CD4-positive, alpha-beta memory T cell (primary cell): ENCODE measurements at regions not wholly inside any gene's neighbourhood (a gene's known extent, or its start where the extent isn't known, plus 50 kb on each side); places are given as distances from the start of the nearest gene placed in this dataset.
"Not testable (repeated sequence)": the region's sequence is repeated elsewhere in the genome, so short reads cannot be mapped to it uniquely, and the experiment has no call there.

Experiments
- CTCF ChIA-PET: fragments of 350-600 bp; sonication (Branson Sonifier 250); formaldehyde crosslinking; loops from one replicate; lab custom pipeline; 2021; ENCODE audit warnings: inconsistent platforms; ENCODE audit not compliant: partially characterized antibody; lab: Charles Lee
- POLR2A ChIA-PET: fragments of 350-600 bp; sonication (Branson Sonifier 250); formaldehyde crosslinking; loops from one replicate; lab custom pipeline; 2021; ENCODE audit not compliant: partially characterized antibody; lab: Charles Lee
- DNase-seq, 5 donors: peaks; one replicate each; pipeline versions ENCODE4 v3.0.0 to v3.0.0-alpha.2; 2020 to 2022; ENCODE audit warnings: mixed read lengths in 1 of 5
- H3K27ac ChIP-seq: one replicate; pipeline ENCODE4 v1.7.0; 2013; ENCODE audit warnings: low read depth, low read length
- H3K27me3 ChIP-seq: 2 replicates; pipeline ENCODE4 v1.7.0; 2013; ENCODE audit warnings: mild to moderate bottlenecking, low read length, moderate library complexity; ENCODE audit not compliant: insufficient read depth
- H3K36me3 ChIP-seq: 2 replicates; pipeline ENCODE4 v1.7.0; 2013; ENCODE audit warnings: mild to moderate bottlenecking, low read length, moderate library complexity; ENCODE audit not compliant: insufficient read depth
- H3K4me1 ChIP-seq: 2 replicates; pipeline ENCODE4 v1.7.0; 2013; ENCODE audit warnings: mild to moderate bottlenecking, low read length, moderate library complexity; ENCODE audit not compliant: insufficient read depth
- H3K4me3 ChIP-seq, 2 donors: one replicate each; pipeline ENCODE4 v1.7.0; 2013; ENCODE audit warnings: low read length in 2 of 2, mild to moderate bottlenecking in 1 of 2
- H3K9me3 ChIP-seq, 2 donors: one replicate each; pipeline ENCODE4 v1.7.0; 2013; ENCODE audit warnings: low read length in 2 of 2, control low read depth in 1 of 2; ENCODE audit not compliant: control insufficient read depth in 1 of 2
- H3K27ac Mint-ChIP-seq, 7 donors: one replicate each; pipeline ENCODE4 v1.8.0; 2020 to 2021; ENCODE audit warnings: mixed read lengths in 7 of 7, mild to moderate bottlenecking in 6 of 7, inconsistent platforms in 3 of 7, moderate library complexity in 3 of 7
- H3K27me3 Mint-ChIP-seq, 2 donors: one replicate each; pipeline ENCODE4 v1.8.0; 2020 to 2021; ENCODE audit warnings: mixed read lengths in 2 of 2
- H3K36me3 Mint-ChIP-seq, 2 donors: one replicate each; pipeline ENCODE4 v1.8.0; 2020 to 2021; ENCODE audit warnings: mixed read lengths in 2 of 2, inconsistent platforms in 1 of 2, mild to moderate bottlenecking in 1 of 2
- H3K4me1 Mint-ChIP-seq, 4 donors: one replicate each; pipeline ENCODE4 v1.8.0; 2020 to 2021; ENCODE audit warnings: mixed read lengths in 4 of 4, mild to moderate bottlenecking in 1 of 4
- H3K4me3 Mint-ChIP-seq, 8 donors: one replicate each; pipeline ENCODE4 v1.8.0; 2020 to 2021; ENCODE audit warnings: mixed read lengths in 8 of 8, mild to moderate bottlenecking in 7 of 8, moderate library complexity in 6 of 8, inconsistent platforms in 3 of 8
- H3K9me3 Mint-ChIP-seq, 8 donors: one replicate each; pipeline ENCODE4 v1.8.0; 2020 to 2021; ENCODE audit warnings: mixed read lengths in 8 of 8, mild to moderate bottlenecking in 5 of 8, inconsistent platforms in 3 of 8, moderate library complexity in 1 of 8
- intact Hi-C: fragments of 100-400 bp; cut with micrococcal nuclease; formaldehyde crosslinking; loops from one replicate; pipeline ENCODE4 v1.15.1; 2023

DNA sequence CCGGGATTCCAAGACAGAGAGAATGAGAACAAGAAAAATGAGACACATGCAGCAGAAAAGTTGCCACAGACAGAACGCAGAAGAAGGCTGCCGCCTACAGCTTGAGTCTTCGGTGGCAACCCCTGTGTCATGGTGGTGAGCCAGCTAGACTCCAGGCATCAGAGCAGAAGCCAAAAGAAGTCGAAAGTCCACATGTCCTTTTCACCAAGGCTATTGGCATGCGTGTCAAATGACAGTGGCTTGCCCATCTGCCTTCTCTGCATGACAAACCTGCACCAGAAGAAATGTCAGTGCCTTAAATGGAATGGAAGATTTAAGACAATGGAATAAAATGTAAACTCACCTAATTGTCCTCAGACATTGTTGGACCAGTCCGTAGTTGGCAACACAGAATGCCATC, 93.9 kb upstream of the NPSR1 start:
- no peaks in the 10 kb centered on the region for H3K4me1 ChIP-seq
- no peaks in the 10 kb centered on the region for H3K9me3 ChIP-seq
- no peaks in the 10 kb centered on the region for H3K27me3 Mint-ChIP-seq
- CTCF ChIA-PET: no interaction called here
- POLR2A ChIA-PET: no interaction called here
- intact Hi-C loops: no loop called here
- no peak overlapping the region for H3K4me3 ChIP-seq
- peaks cover 0 to 6% (median 2%) of the 10 kb centered on the region in 8 donors for H3K9me3 Mint-ChIP-seq
- H3K4me1 Mint-ChIP-seq: no peaks in the 10 kb centered on the region
- no peaks in the 10 kb centered on the region for H3K36me3 ChIP-seq
- H3K4me3 Mint-ChIP-seq: no peak overlapping the region
- no peak overlapping the region for H3K27ac Mint-ChIP-seq
- DNase-seq: no peak
- H3K27me3 ChIP-seq: no peaks in the 10 kb centered on the region
- no peaks in the 10 kb centered on the region for H3K36me3 Mint-ChIP-seq
- H3K27ac ChIP-seq: no peak overlapping the region

DNA sequence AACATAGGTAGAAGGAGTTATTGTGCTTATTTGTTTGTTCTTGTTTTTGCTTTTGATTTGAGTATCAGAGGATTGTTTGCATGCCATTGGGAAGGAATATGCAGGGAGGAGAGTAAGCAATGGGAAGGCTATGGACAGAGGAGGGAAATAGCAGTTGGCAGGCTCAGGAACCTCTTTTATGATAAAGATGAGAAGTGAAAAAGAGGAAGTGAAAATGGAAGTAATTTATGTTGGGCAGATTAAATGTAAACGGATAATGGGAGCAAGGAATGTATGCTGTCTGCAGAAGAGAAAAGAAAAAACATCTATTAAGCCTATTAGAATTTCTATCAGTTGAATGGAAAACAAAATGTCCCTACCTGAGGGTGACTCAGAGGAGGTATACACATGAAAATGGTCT, 90.1 kb upstream of the NPSR1 start:
- H3K36me3 ChIP-seq: no peaks in the 10 kb centered on the region
- DNase-seq: no peak
- ChIA-PET POLR2A (no interaction called here), CTCF (no interaction called here)
- H3K27me3 ChIP-seq: no peaks in the 10 kb centered on the region
- Mint-ChIP-seq H3K4me1 (no peaks in the 10 kb centered on the region), H3K9me3 (peaks cover 0 to 3% (median under 1%) of the 10 kb centered on the region in 8 donors), H3K27me3 (no peaks in the 10 kb centered on the region), H3K4me3 (no peak overlapping the region), H3K36me3 (no peaks in the 10 kb centered on the region), H3K27ac (no peak overlapping the region)
- intact Hi-C loops: no loop called here
- no peaks in the 10 kb centered on the region for H3K4me1 ChIP-seq
- no peak overlapping the region for H3K27ac ChIP-seq
- no peak overlapping the region for H3K4me3 ChIP-seq
- H3K9me3 ChIP-seq: no peaks in the 10 kb centered on the region

- H3K27me3 Mint-ChIP-seq: no peaks in the 10 kb centered on the region
- H3K27ac Mint-ChIP-seq: no peak overlapping the region
- H3K4me1 Mint-ChIP-seq: no peaks in the 10 kb centered on the region
- no peaks in the 10 kb centered on the region for H3K27me3 ChIP-seq
- ChIA-PET POLR2A (no interaction called here), CTCF (no interaction called here)
- no peak overlapping the region for H3K4me3 Mint-ChIP-seq
- intact Hi-C loops: no loop called here
- no peaks in the 10 kb centered on the region for H3K36me3 ChIP-seq
- H3K9me3 Mint-ChIP-seq: peaks cover 0 to 8% (median under 1%) of the 10 kb centered on the region in 8 donors
- no peaks in the 10 kb centered on the region for H3K9me3 ChIP-seq
- H3K4me3 ChIP-seq: no peak overlapping the region
- no peak for DNase-seq
- H3K36me3 Mint-ChIP-seq: no peaks in the 10 kb centered on the region
- H3K4me1 ChIP-seq: no peaks in the 10 kb centered on the region
- H3K27ac ChIP-seq: no peak overlapping the region
Observed at GRCh38 chr7:34569975-34570699, 87.9 kb upstream of the NPSR1 start.

- Mint-ChIP-seq H3K36me3 (no peaks in the 10 kb centered on the region), H3K27me3 (peaks cover 0 to 3% of the 10 kb centered on the region in 2 donors), H3K27ac (no peak overlapping the region), H3K9me3 (peaks cover 0 to 23% (median 10%) of the 10 kb centered on the region in 8 donors), H3K4me1 (no peaks in the 10 kb centered on the region), H3K4me3 (no peak overlapping the region)
- no peak for DNase-seq
- Histone ChIP-seq H3K27me3 (no peaks in the 10 kb centered on the region), H3K36me3 (no peaks in the 10 kb centered on the region), H3K27ac (no peak overlapping the region), H3K9me3 (no peaks in the 10 kb centered on the region), H3K4me1 (no peaks in the 10 kb centered on the region), H3K4me3 (no peak overlapping the region)
- intact Hi-C loops: no loop called here
- ChIA-PET CTCF (no interaction called here), POLR2A (no interaction called here)
Observed at GRCh38 chr7:34575006-34575405, 83.0 kb upstream of the NPSR1 start.

DNA sequence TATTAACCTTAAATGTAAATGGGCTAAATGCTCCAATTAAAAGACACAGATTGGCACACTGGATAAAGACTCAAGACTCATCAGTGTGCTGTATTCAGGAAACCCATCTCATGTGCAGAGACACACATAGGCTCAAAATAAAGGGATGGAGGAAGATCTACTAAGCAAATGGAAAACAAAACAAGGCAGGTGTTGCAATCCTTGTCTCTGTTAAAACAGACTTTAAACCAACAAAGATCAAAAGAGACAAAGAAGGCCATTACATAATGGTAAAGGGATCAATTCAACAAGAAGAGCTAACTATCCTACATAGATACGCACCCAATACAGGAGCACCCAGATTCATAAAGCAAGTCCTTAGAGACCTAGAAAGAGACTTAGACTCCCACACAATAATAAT, 80.1 kb upstream of the NPSR1 start:
- H3K9me3 ChIP-seq, H3K4me3 ChIP-seq, intact Hi-C loops, DNase-seq, POLR2A ChIA-PET, H3K27ac Mint-ChIP-seq, H3K4me1 Mint-ChIP-seq, H3K4me3 Mint-ChIP-seq, H3K27me3 Mint-ChIP-seq, CTCF ChIA-PET, H3K27ac ChIP-seq, H3K36me3 Mint-ChIP-seq, H3K4me1 ChIP-seq, H3K27me3 ChIP-seq, H3K36me3 ChIP-seq: not testable (repeated sequence)
- peaks cover 0 to 23% (median 14%) of the 10 kb centered on the region in 8 donors for H3K9me3 Mint-ChIP-seq

DNA sequence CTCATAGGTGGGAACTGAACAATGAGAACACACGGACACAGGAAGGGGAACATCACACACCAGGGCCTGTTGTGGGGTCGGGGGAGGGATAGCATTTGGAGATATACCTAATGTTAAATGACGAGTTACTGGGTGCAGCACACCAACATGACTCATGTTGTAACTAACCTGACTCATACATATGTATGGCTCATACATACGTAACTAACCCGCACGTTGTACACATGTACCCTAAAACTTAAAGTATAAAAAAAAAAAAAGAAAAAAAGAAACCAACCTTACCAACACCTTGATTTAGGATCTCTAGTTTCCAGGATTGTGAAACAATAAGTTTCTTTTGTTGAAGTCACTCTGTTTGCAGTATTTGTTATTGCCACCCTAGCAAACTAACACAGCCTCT, 76.3 kb upstream of the NPSR1 start:
- H3K4me3 Mint-ChIP-seq, CTCF ChIA-PET, H3K9me3 ChIP-seq, H3K27me3 ChIP-seq, H3K36me3 ChIP-seq, DNase-seq, intact Hi-C loops, H3K4me1 Mint-ChIP-seq, H3K4me1 ChIP-seq, H3K27ac Mint-ChIP-seq, H3K27ac ChIP-seq, H3K4me3 ChIP-seq, H3K36me3 Mint-ChIP-seq, POLR2A ChIA-PET, H3K27me3 Mint-ChIP-seq: not testable (repeated sequence)
- peaks cover 0 to 20% (median 7%) of the 10 kb centered on the region in 8 donors for H3K9me3 Mint-ChIP-seq

- ChIA-PET CTCF (no interaction called here), POLR2A (no interaction called here)
- H3K4me3 Mint-ChIP-seq: no peak overlapping the region
- H3K36me3 Mint-ChIP-seq: no peaks in the 10 kb centered on the region
- H3K9me3 Mint-ChIP-seq: peaks cover 0 to 9% (median 5%) of the 10 kb centered on the region in 8 donors
- Histone ChIP-seq H3K27ac (no peak overlapping the region), H3K4me3 (no peak overlapping the region), H3K4me1 (no peaks in the 10 kb centered on the region), H3K27me3 (no peaks in the 10 kb centered on the region), H3K9me3 (no peaks in the 10 kb centered on the region), H3K36me3 (no peaks in the 10 kb centered on the region)
- intact Hi-C loops: no loop called here
- H3K27ac Mint-ChIP-seq: no peak overlapping the region
- H3K27me3 Mint-ChIP-seq: no peaks in the 10 kb centered on the region
- no peaks in the 10 kb centered on the region for H3K4me1 Mint-ChIP-seq
- no peak for DNase-seq
Observed at GRCh38 chr7:34584526-34584925, 73.5 kb upstream of the NPSR1 start.
